Naive B cell (primary cell): ENCODE measurements at regions not wholly inside any gene's neighbourhood (a gene's known extent, or its start where the extent isn't known, plus 50 kb on each side); places are given as distances from the start of the nearest gene placed in this dataset.

Experiments used
- ATAC-seq, 2 donors: fragments of 150-1000 bp; cut with Tn5 transposase; 2 replicates each; pipeline ENCODE4 v1.10.0; 2021; ENCODE audit warnings: low read depth in 2 of 2, mild to moderate bottlenecking in 2 of 2, moderate library complexity in 2 of 2
- DNase-seq: peaks from one replicate; pipeline ENCODE4 v3.0.0; 2022
- H3K27ac Mint-ChIP-seq, 6 donors: one replicate each; pipeline ENCODE4 v1.8.0; 2020 to 2022; ENCODE audit warnings: mild to moderate bottlenecking in 6 of 6, mixed read lengths in 6 of 6, moderate library complexity in 5 of 6, inconsistent platforms in 2 of 6
- H3K27me3 Mint-ChIP-seq, 3 donors: one replicate each; pipeline ENCODE4 v1.8.0; 2021 to 2022; ENCODE audit warnings: mixed read lengths in 3 of 3, mild to moderate bottlenecking in 1 of 3
- H3K36me3 Mint-ChIP-seq, 2 donors: one replicate each; pipeline ENCODE4 v1.8.0; 2020 to 2022; ENCODE audit warnings: mixed read lengths in 2 of 2, inconsistent platforms in 1 of 2, mild to moderate bottlenecking in 1 of 2
- H3K4me1 Mint-ChIP-seq, 3 donors: one replicate each; pipeline ENCODE4 v1.8.0; 2020 to 2022; ENCODE audit warnings: mixed read lengths in 3 of 3, inconsistent platforms in 1 of 3, mild to moderate bottlenecking in 1 of 3, moderate library complexity in 1 of 3
- H3K4me3 Mint-ChIP-seq, 8 donors: one replicate each; pipeline ENCODE4 v1.8.0; 2020 to 2022; ENCODE audit warnings: mild to moderate bottlenecking in 8 of 8, mixed read lengths in 8 of 8, moderate library complexity in 8 of 8, inconsistent platforms in 2 of 8
- H3K9me3 Mint-ChIP-seq, 7 donors: one replicate each; pipeline ENCODE4 v1.8.0; 2020 to 2022; ENCODE audit warnings: mixed read lengths in 7 of 7, mild to moderate bottlenecking in 5 of 7, inconsistent platforms in 2 of 7, moderate library complexity in 1 of 7

DNA sequence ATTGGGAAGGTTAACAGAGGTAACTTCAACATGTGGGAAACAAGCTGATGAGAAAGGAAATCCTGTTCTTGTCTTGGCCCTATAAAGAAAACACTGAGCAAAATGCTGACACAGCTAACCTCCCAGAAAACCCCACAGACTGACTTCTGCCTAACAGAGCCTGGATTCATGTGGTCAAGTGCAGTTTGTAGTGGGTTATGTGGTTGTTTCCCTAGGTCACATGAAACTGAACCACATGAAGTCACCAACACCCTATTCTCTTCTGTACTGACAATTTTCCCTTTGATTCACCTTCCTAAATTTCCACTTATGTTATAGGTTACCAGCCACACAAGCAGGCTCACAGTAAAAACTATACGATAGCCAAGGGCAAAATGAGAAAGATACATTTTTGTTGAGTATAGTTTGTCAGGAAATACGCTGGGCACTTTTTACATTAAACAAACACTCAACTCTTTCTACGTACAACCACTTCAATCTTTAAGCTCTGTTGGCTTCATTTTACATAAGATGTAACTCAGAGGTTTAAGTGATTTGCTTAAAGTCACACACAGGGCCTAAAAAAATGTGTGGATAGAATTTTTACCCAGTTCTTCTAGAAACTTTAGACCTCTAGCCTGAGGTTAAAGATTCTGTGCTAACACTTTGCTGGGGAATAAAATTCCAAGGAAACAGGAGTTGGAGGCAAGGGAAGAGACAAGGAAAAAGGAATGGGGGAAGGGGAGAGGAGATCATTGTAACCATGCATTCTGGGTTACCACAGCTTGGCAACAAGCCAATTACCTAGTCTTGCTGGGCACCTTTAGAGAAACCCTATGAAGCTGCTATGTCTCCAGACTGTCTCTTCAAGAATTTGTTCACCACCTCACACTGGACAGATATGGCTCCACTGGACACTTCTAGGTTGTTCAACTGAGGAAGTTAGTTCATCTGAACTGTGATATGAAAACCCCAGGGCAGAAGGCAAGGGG lies 601.6 kb upstream of the USP24 start:
- no peak for DNase-seq
- H3K4me1 Mint-ChIP-seq = no peaks in the 10 kb centered on the region
- H3K27ac Mint-ChIP-seq = no peak overlapping the region
- no peak overlapping the region for H3K4me3 Mint-ChIP-seq
- H3K9me3 Mint-ChIP-seq = no peaks in the 10 kb centered on the region
- H3K27me3 Mint-ChIP-seq = peaks cover under 1 to 6% (median under 1%) of the 10 kb centered on the region in 3 donors
- no peaks in the 10 kb centered on the region for H3K36me3 Mint-ChIP-seq
- ATAC-seq = no peak

DNA sequence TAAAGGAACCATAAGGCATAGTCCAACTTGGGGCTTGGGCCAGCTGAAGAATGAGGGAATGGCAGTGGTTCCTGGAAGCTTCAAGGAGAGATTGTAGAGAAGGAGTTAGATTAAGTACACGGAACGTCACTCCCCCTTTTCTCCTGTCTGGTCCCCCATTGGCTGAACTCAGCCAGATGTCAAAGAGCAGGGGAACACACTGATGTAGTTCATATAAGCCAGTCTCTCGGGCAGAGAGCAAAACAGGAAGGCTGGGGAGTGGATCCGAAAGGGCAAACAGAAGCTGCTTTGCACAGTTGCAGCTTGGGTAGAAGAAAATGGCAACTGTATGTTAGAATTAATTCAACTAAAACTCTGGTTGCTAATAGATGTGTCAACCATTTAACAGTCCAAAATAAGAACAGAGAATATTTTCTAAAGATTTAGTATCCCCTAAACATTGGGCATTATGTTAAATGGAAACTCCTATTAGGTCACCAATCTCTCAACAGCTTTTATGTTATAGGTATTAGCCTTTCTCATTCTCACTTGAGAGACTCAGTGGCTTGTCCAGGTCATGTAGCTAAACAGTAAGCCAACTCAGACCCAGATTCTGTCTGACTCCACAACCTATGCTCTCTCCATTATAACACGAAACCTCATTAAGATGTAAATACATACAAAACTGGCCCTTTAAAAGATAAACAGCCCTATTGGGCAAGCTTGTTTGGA lies 600.7 kb upstream of the USP24 start:
- DNase-seq (no peak), ATAC-seq (no peak)
- Mint-ChIP-seq H3K4me1 (no peaks in the 10 kb centered on the region), H3K4me3 (no peak overlapping the region), H3K36me3 (no peaks in the 10 kb centered on the region), H3K27ac (no peak overlapping the region), H3K27me3 (peaks cover 0 to 6% (median 0%) of the 10 kb centered on the region in 3 donors), H3K9me3 (no peaks in the 10 kb centered on the region)

DNA sequence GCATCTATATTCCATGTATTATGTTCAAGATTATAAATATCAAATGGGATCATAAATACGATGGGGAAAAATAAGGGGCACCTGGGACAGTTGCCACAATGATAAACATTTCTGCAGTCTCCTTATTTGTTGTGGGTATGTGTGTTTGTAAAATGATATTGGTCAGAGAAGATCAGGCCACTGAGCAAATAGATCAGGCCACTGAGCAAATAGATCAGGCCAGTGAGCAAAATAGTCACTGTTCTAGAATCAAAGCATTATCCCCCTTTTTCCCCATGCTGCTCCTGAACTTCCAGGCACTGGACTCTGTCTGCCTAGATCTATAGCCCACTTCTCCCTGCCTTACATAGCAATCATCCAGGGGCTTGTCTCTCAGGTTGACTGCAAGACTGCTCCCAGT lies 599.8 kb upstream of the USP24 start:
- Mint-ChIP-seq H3K9me3 (peaks cover 0 to 2% (median 0%) of the 10 kb centered on the region in 7 donors), H3K36me3 (no peaks in the 10 kb centered on the region), H3K27ac (no peak overlapping the region), H3K27me3 (peaks cover 0 to 6% (median 0%) of the 10 kb centered on the region in 3 donors), H3K4me1 (no peaks in the 10 kb centered on the region), H3K4me3 (no peak overlapping the region)
- no peak for ATAC-seq
- DNase-seq = no peak

DNA sequence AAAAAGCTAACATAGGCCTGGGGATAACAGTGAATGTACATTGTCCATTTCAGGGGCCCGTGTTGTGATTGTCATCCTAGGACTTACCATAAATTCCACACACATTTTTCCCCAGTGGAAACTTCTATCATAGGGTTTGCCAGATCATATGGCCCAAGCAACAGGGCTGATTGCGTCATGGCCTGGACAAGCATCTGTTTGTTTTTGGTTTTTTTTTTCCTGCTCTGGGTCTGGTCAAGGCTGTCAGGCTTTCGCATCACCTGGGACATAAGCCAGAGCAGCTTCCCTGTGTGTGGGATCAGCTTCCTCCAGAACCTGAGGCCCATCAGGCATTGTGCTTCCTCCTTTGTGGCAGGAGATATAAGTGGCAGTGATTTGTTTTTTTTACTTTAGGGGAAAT lies 598.5 kb upstream of the USP24 start:
- Mint-ChIP-seq H3K9me3 (peaks cover 0 to 8% (median 0%) of the 10 kb centered on the region in 7 donors), H3K27ac (no peak overlapping the region), H3K4me3 (no peak overlapping the region), H3K36me3 (no peaks in the 10 kb centered on the region), H3K27me3 (peaks cover 0 to 6% (median 0%) of the 10 kb centered on the region in 3 donors), H3K4me1 (no peaks in the 10 kb centered on the region)
- no peak for ATAC-seq
- DNase-seq = no peak

DNA sequence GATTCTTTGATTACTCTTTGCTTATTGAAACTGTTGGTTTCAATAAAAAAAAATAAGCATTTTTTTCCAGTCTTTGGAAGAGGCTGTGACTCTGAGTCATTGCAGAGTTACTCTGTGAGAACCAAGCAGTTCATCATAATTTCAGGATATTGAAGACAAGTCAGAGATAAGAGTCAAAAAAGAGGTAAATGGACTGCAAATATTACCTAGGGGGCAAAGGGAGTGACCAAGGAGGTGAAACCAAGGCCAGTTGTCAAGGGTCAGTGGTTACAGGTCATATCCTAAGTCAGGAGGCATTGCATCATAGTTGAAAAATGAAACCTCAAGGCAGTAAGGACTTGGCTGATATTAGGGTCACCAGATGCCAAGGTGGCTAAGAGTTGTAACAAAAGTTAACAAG lies 597.1 kb upstream of the USP24 start:
- no peaks in the 10 kb centered on the region for H3K4me1 Mint-ChIP-seq
- H3K27ac Mint-ChIP-seq = no peak overlapping the region
- no peaks in the 10 kb centered on the region for H3K36me3 Mint-ChIP-seq

DNA sequence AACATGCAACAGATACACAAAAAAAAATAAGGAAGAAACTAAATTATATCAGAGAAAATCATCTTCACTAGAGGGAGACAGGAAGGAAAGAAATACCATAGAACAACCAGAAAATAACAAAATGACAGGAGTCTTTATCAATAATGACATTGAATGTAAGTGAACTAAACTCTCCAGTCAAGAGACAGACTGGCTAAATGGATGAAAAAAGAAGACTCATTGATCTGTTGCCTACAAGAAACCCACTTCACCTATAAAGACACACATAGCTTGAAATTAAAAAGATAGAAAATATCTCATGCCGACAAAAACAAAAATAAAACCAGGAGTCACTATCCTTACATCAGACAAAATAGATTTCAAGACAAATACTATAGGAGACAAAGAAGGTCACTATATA lies 593.1 kb upstream of the USP24 start:
- DNase-seq = no peak
- Mint-ChIP-seq H3K4me3 (no peak overlapping the region), H3K36me3 (no peaks in the 10 kb centered on the region), H3K27ac (no peak overlapping the region), H3K9me3 (peaks cover 6 to 17% (median 10%) of the 10 kb centered on the region in 7 donors), H3K4me1 (no peaks in the 10 kb centered on the region), H3K27me3 (peaks cover 0 to 17% (median 5%) of the 10 kb centered on the region in 3 donors)
- ATAC-seq = no peak

More for the DNA sequence above, 597.1 kb upstream of the USP24 start:
- Mint-ChIP-seq H3K9me3 (peaks cover 0 to 16% (median 7%) of the 10 kb centered on the region in 7 donors), H3K4me3 (no peak overlapping the region), H3K27me3 (peaks cover 0 to 6% (median 0%) of the 10 kb centered on the region in 3 donors)
- DNase-seq = no peak
- no peak for ATAC-seq

DNA sequence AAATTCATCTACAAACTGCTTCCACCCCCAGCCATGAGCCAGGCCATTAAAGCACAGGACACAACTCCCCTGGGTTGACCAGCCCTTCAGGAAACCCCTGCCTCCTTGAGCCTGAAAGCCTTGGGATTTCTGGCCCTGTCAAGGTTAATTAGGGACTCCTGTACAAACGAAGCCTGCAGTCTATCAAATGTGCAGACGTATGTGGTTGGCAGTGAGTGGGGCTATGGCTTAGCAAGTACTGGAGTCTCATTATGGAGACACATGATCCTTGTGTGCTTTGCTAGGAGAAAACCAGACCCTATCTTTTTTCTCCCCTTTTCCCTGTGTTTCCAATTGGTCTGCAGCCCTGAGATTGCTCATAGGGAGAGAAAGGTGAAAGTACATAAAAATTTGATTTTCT lies 588.3 kb upstream of the USP24 start:
- Mint-ChIP-seq H3K4me3 (no peak overlapping the region), H3K27ac (no peak overlapping the region), H3K36me3 (no peaks in the 10 kb centered on the region), H3K4me1 (no peaks in the 10 kb centered on the region), H3K27me3 (peaks cover 0 to 17% (median 10%) of the 10 kb centered on the region in 3 donors), H3K9me3 (peaks cover 5 to 34% (median 10%) of the 10 kb centered on the region in 7 donors)
- no peak for ATAC-seq
- DNase-seq = no peak

DNA sequence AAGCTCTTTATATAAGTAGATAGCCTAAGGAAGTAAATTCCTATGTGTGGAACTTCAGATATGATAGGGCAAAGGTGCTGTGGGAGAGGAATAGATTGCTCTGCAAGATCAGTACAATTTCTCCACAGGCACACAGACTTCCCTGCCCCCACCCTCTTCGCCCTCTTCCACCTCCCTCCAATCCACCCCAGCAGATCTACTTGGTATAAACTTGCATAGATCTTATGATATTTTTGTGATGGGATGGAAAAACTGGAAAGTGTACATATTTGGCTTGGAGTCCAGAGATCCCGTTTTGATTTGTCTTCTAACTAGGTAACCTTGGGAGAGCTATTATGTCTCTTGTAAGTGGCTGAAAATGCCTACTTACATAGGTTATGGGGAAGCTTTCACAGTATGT lies 586.3 kb upstream of the USP24 start:
- H3K4me3 Mint-ChIP-seq = no peak overlapping the region
- ATAC-seq (no peak), DNase-seq (no peak)
- no peaks in the 10 kb centered on the region for H3K4me1 Mint-ChIP-seq
- no peak overlapping the region for H3K27ac Mint-ChIP-seq
- H3K9me3 Mint-ChIP-seq = peaks cover 2 to 29% (median 7%) of the 10 kb centered on the region in 7 donors
- peaks cover 0 to 17% (median 10%) of the 10 kb centered on the region in 3 donors for H3K27me3 Mint-ChIP-seq
- no peaks in the 10 kb centered on the region for H3K36me3 Mint-ChIP-seq

DNA sequence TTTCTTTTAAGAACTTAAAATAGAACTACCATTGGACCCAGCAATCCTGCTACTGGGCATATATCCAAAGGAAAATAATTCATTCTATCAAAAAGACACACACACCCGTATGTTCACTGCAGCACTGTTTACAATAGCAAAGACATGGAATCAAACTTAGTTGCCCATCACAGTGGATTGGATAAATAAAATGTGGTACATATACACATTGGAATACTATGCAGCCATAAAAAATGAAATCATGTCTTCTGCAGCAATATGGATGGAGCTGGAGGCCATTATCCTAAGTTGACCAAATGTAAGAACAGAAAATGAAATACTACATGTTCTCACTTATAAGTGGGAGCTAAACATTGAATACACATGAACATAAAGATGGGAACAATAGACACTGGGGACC lies 585.3 kb upstream of the USP24 start:
- Mint-ChIP-seq H3K36me3 (no peaks in the 10 kb centered on the region), H3K4me1 (no peaks in the 10 kb centered on the region), H3K9me3 (peaks cover 2 to 24% (median 3%) of the 10 kb centered on the region in 7 donors), H3K27ac (no peak overlapping the region), H3K4me3 (no peak overlapping the region), H3K27me3 (peaks cover 0 to 9% (median 6%) of the 10 kb centered on the region in 3 donors)
- ATAC-seq (no peak), DNase-seq (no peak)

DNA sequence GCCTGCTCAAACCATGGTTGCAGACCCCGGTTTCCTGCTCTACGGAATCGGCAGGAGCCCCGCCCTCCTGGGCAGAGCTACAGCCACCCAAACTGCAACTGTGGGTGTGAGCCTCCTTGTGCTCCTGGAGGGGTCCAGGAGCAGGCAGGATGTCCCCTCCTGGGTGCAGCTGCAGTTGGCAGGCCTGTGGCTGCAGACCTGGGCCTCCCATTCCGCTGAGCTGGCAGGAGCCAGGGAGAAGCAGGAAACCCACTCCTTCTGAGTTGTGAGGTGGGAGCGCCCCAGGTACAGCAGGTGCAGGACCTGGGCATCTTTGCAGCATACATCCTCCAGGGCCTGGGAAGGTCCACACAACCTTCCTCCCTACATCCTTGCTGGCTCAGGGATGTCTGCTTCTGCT lies 578.7 kb upstream of the USP24 start:
- H3K9me3 Mint-ChIP-seq = peaks cover 0 to 7% (median 2%) of the 10 kb centered on the region in 7 donors
- ATAC-seq = no peak

DNA sequence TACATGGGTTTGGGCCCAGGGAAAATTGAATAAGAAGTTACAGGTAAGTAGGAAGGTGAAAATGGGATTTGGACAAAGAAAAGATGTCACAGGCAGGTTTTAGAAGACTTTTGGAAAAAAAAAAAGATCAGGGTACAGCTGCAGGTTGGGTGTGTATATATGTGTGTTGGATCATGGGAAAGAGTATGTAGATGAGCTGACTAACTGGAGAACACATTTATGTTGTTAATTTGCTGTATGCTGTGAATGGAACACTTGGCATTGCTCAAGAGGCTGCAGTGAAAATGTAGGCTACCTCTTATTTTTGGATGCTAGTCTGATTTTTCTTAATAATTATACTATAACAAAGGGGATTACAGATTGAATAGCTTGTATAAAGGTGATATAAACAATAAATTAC lies 577.7 kb upstream of the USP24 start:
- ATAC-seq (no peak), DNase-seq (no peak)
- H3K9me3 Mint-ChIP-seq = peaks cover 0 to 4% (median 0%) of the 10 kb centered on the region in 7 donors
- peaks cover 0 to 5% (median 0%) of the 10 kb centered on the region in 3 donors for H3K27me3 Mint-ChIP-seq
- H3K27ac Mint-ChIP-seq = no peak overlapping the region
- no peaks in the 10 kb centered on the region for H3K36me3 Mint-ChIP-seq
- no peaks in the 10 kb centered on the region for H3K4me1 Mint-ChIP-seq
- H3K4me3 Mint-ChIP-seq = no peak overlapping the region

More for the DNA sequence above, 578.7 kb upstream of the USP24 start:
- Mint-ChIP-seq H3K27ac (no peak overlapping the region), H3K27me3 (peaks cover 0 to 5% (median 0%) of the 10 kb centered on the region in 3 donors), H3K36me3 (no peaks in the 10 kb centered on the region), H3K4me1 (no peaks in the 10 kb centered on the region), H3K4me3 (no peak overlapping the region)
- no peak for DNase-seq

DNA sequence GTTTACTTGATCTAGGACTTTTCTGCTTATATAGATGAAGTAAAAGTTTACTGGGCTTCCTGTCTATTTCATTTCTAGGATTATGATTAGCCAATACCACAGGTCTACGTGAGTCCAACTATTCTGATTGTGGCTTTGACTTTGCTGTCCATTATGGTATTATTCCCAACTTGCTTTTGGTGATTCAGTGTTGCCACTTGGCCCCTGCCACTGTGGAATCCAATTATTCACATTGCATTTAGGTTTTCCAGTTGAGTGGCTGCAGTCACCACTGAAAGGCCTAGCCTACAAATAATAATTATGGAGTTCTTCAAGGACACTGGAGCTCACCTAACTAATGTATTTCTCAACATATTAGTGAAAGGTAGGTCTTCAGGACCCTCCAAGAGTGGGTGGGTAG lies 574.3 kb upstream of the USP24 start:
- Mint-ChIP-seq H3K36me3 (no peaks in the 10 kb centered on the region), H3K27me3 (peaks cover 0 to 5% (median 0%) of the 10 kb centered on the region in 3 donors), H3K4me3 (no peak overlapping the region), H3K9me3 (peaks cover 0 to 3% (median 0%) of the 10 kb centered on the region in 7 donors), H3K27ac (no peak overlapping the region), H3K4me1 (no peaks in the 10 kb centered on the region)
- ATAC-seq = no peak
- no peak for DNase-seq

DNA sequence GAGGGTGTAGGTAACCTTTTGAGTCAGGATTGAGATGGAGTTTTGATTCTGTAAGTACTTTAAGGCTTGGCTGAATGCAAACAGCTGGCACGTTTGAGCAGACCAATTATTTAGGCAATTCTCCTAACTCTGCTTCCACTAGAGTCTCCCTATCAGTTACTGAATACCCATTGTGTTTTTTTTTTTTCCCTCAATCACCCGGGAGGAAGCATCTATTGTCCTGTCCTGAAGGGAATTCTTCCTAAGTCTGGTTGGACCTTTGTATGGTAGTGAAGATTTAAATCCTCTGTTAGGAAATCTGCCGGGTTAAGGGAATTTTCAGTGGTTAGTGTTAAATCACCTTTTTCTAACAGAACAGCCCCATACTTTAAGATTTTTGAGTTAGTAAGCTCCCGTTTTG lies 571.2 kb upstream of the USP24 start:
- DNase-seq (no peak), ATAC-seq (no peak)
- H3K36me3 Mint-ChIP-seq = no peaks in the 10 kb centered on the region
- H3K9me3 Mint-ChIP-seq = peaks cover 0 to 4% (median 2%) of the 10 kb centered on the region in 7 donors
- H3K27ac Mint-ChIP-seq = no peak overlapping the region
- H3K4me1 Mint-ChIP-seq = no peaks in the 10 kb centered on the region
- H3K4me3 Mint-ChIP-seq = no peak overlapping the region
- H3K27me3 Mint-ChIP-seq = no peaks in the 10 kb centered on the region
